Natural killer cell (primary cell): ENCODE measurements at regions not wholly inside any gene's neighbourhood (a gene's known extent, or its start where the extent isn't known, plus 50 kb on each side); places are given as distances from the start of the nearest gene placed in this dataset.
A peak's percentile ranks its signal among the peaks of the same experiment; 100 is the strongest.

Experiments used
- ATAC-seq, 3 donors: fragments of 150-1000 bp in 2 of 3; fragments of 200-7000 bp in 1 of 3; cut with Tn5 transposase; 1 replicate in 1 of 3; 2 replicates in 2 of 3; pipeline ENCODE4 v1.10.0; 2021; ENCODE audit warnings: mild to moderate bottlenecking in 2 of 3, moderate library complexity in 2 of 3
- DNase-seq, 2 donors: peaks; one replicate each; pipeline versions ENCODE4 v3.0.0 to v3.0.0-alpha.2; 2013 to 2021; ENCODE audit warnings: mixed read lengths in 1 of 2
- H3K27ac ChIP-seq: one replicate; pipeline ENCODE4 v1.5.1; 2013; ENCODE audit warnings: mild to moderate bottlenecking, low read length
- H3K27me3 ChIP-seq: one replicate; pipeline ENCODE4 v1.6.1; 2013; ENCODE audit warnings: low read length; ENCODE audit not compliant: control insufficient read depth, insufficient read depth
- H3K36me3 ChIP-seq: one replicate; pipeline ENCODE4 v1.6.1; 2013; ENCODE audit warnings: low read length; ENCODE audit not compliant: control insufficient read depth, insufficient read depth
- H3K4me1 ChIP-seq: one replicate; pipeline ENCODE4 v1.6.1; 2013; ENCODE audit warnings: low read length; ENCODE audit not compliant: control insufficient read depth, insufficient read depth
- H3K4me3 ChIP-seq: one replicate; pipeline ENCODE4 v1.5.1; 2013; ENCODE audit warnings: low read length
- H3K9me3 ChIP-seq: one replicate; pipeline ENCODE4 v1.6.1; 2013; ENCODE audit warnings: low read length; ENCODE audit not compliant: control insufficient read depth, insufficient read depth
- H3K27ac Mint-ChIP-seq, 2 donors: one replicate each; pipeline ENCODE4 v1.8.0; 2022; ENCODE audit warnings: mild to moderate bottlenecking in 2 of 2, mixed read lengths in 2 of 2, moderate library complexity in 1 of 2
- H3K27me3 Mint-ChIP-seq, 2 donors: one replicate each; pipeline ENCODE4 v1.8.0; 2022; ENCODE audit warnings: low read depth in 2 of 2, mixed read lengths in 2 of 2
- H3K36me3 Mint-ChIP-seq: one replicate; pipeline ENCODE4 v1.8.0; 2022; ENCODE audit warnings: mixed read lengths
- H3K4me1 Mint-ChIP-seq, 2 donors: one replicate each; pipeline ENCODE4 v1.8.0; 2022; ENCODE audit warnings: mixed read lengths in 2 of 2
- H3K4me3 Mint-ChIP-seq: one replicate; pipeline ENCODE4 v1.8.0; 2022; ENCODE audit warnings: mild to moderate bottlenecking, moderate library complexity, mixed read lengths
- H3K9me3 Mint-ChIP-seq, 2 donors: one replicate each; pipeline ENCODE4 v1.8.0; 2022; ENCODE audit warnings: mixed read lengths in 2 of 2
- CTCF ChIP-seq: fragments of 200-600 bp; IDR thresholded peaks from one replicate; pipeline ENCODE4 v1.8.0; 2022; ENCODE audit warnings: antibody characterized with exemption
- WGBS: methylation state at CpG from one replicate; pipeline ENCODE4 v1.1.7; 2013; ENCODE audit warnings: missing lambda C conversion rate; ENCODE audit not compliant: insufficient coverage; 5-methylcytosine and 5-hydroxymethylcytosine counted together
- intact Hi-C: fragments of 100-400 bp; cut with micrococcal nuclease; formaldehyde crosslinking; loops from one replicate; pipeline ENCODE4 v1.14.2; 2022

- H3K4me3 ChIP-seq: no peak overlapping the region
- no peaks in the 10 kb centered on the region for H3K4me1 ChIP-seq
- Mint-ChIP-seq H3K4me3 (no peak overlapping the region), H3K27ac (no peak overlapping the region), H3K36me3 (no peaks in the 10 kb centered on the region), H3K27me3 (no peaks in the 10 kb centered on the region), H3K9me3 (peaks cover 4% of the 10 kb centered on the region in 2 donors), H3K4me1 (no peaks in the 10 kb centered on the region)
- WGBS: 71% methylated on average over 1 of the region's 1 CpG
- no peak for TF ChIP-seq CTCF
- no peaks in the 10 kb centered on the region for H3K9me3 ChIP-seq
- intact Hi-C loops: no loop called here
- no peak for ATAC-seq
- no peaks in the 10 kb centered on the region for H3K27me3 ChIP-seq
- no peak overlapping the region for H3K27ac ChIP-seq
- DNase-seq: no peak
- H3K36me3 ChIP-seq: no peaks in the 10 kb centered on the region
Observed at GRCh38 chr17:70544317-70544716, 375.0 kb downstream of the KCNJ2 start.

GRCh38 chr17:70552230-70552981, 383.1 kb downstream of the KCNJ2 start:
- Mint-ChIP-seq H3K36me3 (no peaks in the 10 kb centered on the region), H3K27ac (no peak overlapping the region), H3K27me3 (no peaks in the 10 kb centered on the region), H3K4me1 (no peaks in the 10 kb centered on the region), H3K4me3 (no peak overlapping the region), H3K9me3 (peaks cover 2 to 3% of the 10 kb centered on the region in 2 donors)
- no peaks in the 10 kb centered on the region for H3K4me1 ChIP-seq
- no peaks in the 10 kb centered on the region for H3K36me3 ChIP-seq
- no peak overlapping the region for H3K27ac ChIP-seq
- H3K4me3 ChIP-seq: no peak overlapping the region
- WGBS: 43% methylated on average over 7 of the region's 8 CpGs
- DNase-seq (peak in 1 of 2 donors; percentile 25), ATAC-seq (no peak)
- TF ChIP-seq CTCF: peak; percentile 22
- H3K27me3 ChIP-seq: no peaks in the 10 kb centered on the region
- intact Hi-C loops: loop anchor here (10.0 kb wide), 1 partner anchor 988 kb away; no protein-coding TSS in a partner anchor
- H3K9me3 ChIP-seq: no peaks in the 10 kb centered on the region

- no peaks in the 10 kb centered on the region for H3K36me3 ChIP-seq
- TF ChIP-seq CTCF: no peak
- H3K27me3 ChIP-seq: no peaks in the 10 kb centered on the region
- no peak overlapping the region for H3K27ac ChIP-seq
- Mint-ChIP-seq H3K36me3 (no peaks in the 10 kb centered on the region), H3K9me3 (peaks cover 2 to 3% of the 10 kb centered on the region in 2 donors), H3K27me3 (no peaks in the 10 kb centered on the region), H3K27ac (no peak overlapping the region), H3K4me1 (no peaks in the 10 kb centered on the region), H3K4me3 (no peak overlapping the region)
- no peak overlapping the region for H3K4me3 ChIP-seq
- H3K4me1 ChIP-seq: no peaks in the 10 kb centered on the region
- no peaks in the 10 kb centered on the region for H3K9me3 ChIP-seq
- DNase-seq (no peak), ATAC-seq (no peak)
- intact Hi-C loops: loop anchor here (10.0 kb wide), 1 partner anchor 988 kb away; no protein-coding TSS in a partner anchor
Observed at GRCh38 chr17:70552982-70553334, 383.6 kb downstream of the KCNJ2 start.

GRCh38 chr17:70555723-70556122, 386.4 kb downstream of the KCNJ2 start:
- Mint-ChIP-seq H3K27ac (no peak overlapping the region), H3K4me3 (no peak overlapping the region), H3K4me1 (no peaks in the 10 kb centered on the region), H3K27me3 (no peaks in the 10 kb centered on the region), H3K9me3 (peaks cover 2 to 3% of the 10 kb centered on the region in 2 donors), H3K36me3 (no peaks in the 10 kb centered on the region)
- no peak for DNase-seq
- no peaks in the 10 kb centered on the region for H3K27me3 ChIP-seq
- H3K4me3 ChIP-seq: no peak overlapping the region
- H3K36me3 ChIP-seq: no peaks in the 10 kb centered on the region
- no peak for ATAC-seq
- H3K27ac ChIP-seq: no peak overlapping the region
- TF ChIP-seq CTCF: no peak
- H3K9me3 ChIP-seq: no peaks in the 10 kb centered on the region
- H3K4me1 ChIP-seq: no peaks in the 10 kb centered on the region
- intact Hi-C loops: loop anchor here (10.0 kb wide), 1 partner anchor 991 kb away; no protein-coding TSS in a partner anchor
